ENCODE measurements at regions not wholly inside any gene's neighbourhood (a gene's known extent, or its start where the extent isn't known, plus 50 kb on each side); places are given as distances from the start of the nearest gene placed in this dataset.

DNA sequence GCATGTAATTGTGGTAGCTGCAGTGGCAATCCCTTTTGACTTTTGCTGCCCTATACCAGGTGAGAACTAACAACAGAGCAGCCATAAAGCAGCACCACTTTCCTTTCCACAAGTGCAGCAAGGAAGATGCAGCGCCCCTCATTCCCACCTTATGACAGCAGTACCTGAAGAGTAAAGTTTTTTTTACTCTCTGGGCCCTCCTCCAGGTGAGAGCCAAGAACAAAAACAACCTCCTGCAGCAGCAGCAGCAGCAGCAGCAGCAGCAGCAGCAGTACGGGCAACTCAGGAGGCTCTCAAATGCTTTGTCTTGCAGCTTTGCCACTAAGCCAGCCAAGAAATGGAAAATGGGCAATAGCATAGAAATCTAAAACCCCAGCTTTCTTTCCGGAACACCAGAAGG, 397.5 kb downstream of the FIGN start:
- intact Hi-C loops (cut with micrococcal nuclease; ENCODE audit: unreplicated experiment) = no loop called here
- H3K4me3 Mint-ChIP-seq (ENCODE audit: low read depth, unreplicated experiment) = no peak overlapping the region
- DNase-seq = no peak
- no peaks in the 10 kb centered on the region for H3K9me3 Mint-ChIP-seq (ENCODE audit: low read depth, unreplicated experiment)
- H3K4me1 Mint-ChIP-seq (ENCODE audit: low read depth, unreplicated experiment) = no peaks in the 10 kb centered on the region
- BruUV-seq (replicated peaks) = no TSS peak
- H3K36me3 Mint-ChIP-seq (ENCODE audit: insufficient read depth, unreplicated experiment) = no peaks in the 10 kb centered on the region
- H3K27ac Mint-ChIP-seq (ENCODE audit: unreplicated experiment) = no peak overlapping the region
- CTCF ChIA-PET = no interaction called here
- no peak for TF ChIP-seq CTCF (IDR thresholded peaks at IDR 0.05; ENCODE audit: unreplicated experiment)
- H3K27me3 Mint-ChIP-seq (ENCODE audit: unreplicated experiment) = no peaks in the 10 kb centered on the region

- H3K27me3 Mint-ChIP-seq (ENCODE audit: unreplicated experiment) = no peaks in the 10 kb centered on the region
- no peak overlapping the region for H3K27ac Mint-ChIP-seq (ENCODE audit: unreplicated experiment)
- CTCF ChIA-PET = no interaction called here
- TF ChIP-seq CTCF (IDR thresholded peaks at IDR 0.05; ENCODE audit: unreplicated experiment) = no peak
- no peaks in the 10 kb centered on the region for H3K9me3 Mint-ChIP-seq (ENCODE audit: low read depth, unreplicated experiment)
- H3K4me3 Mint-ChIP-seq (ENCODE audit: low read depth, unreplicated experiment) = no peak overlapping the region
- intact Hi-C loops (cut with micrococcal nuclease; ENCODE audit: unreplicated experiment) = no loop called here
- no peak for DNase-seq
- H3K4me1 Mint-ChIP-seq (ENCODE audit: low read depth, unreplicated experiment) = no peaks in the 10 kb centered on the region
- no peaks in the 10 kb centered on the region for H3K36me3 Mint-ChIP-seq (ENCODE audit: insufficient read depth, unreplicated experiment)
- BruUV-seq (replicated peaks) = no TSS peak
Measured at GRCh38 chr2:163324677-163325076, 411.1 kb downstream of the FIGN start.

DNA sequence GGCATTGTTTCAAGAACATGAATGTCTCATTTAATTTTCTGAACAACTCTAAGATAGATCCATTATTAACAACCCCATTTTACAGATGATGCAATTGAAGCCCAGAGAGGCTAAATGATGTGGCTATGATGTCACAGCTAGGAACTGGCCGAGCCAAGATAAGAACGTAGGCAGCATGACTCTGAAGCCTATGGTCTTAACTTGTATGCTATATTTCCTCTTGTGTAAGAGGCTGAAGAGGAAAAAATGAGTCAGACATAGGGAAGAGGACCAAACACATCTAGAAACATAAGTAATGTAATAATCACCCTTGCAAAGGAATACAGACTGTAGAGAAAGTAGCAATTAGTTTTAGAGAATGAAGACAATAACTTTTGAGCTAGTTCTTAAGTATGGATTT, 416.8 kb downstream of the FIGN start:
- DNase-seq = no peak
- Mint-ChIP-seq H3K36me3 (ENCODE audit: insufficient read depth, unreplicated experiment) (no peaks in the 10 kb centered on the region), H3K27me3 (ENCODE audit: unreplicated experiment) (no peaks in the 10 kb centered on the region), H3K9me3 (ENCODE audit: low read depth, unreplicated experiment) (no peaks in the 10 kb centered on the region), H3K4me3 (ENCODE audit: low read depth, unreplicated experiment) (no peak overlapping the region), H3K27ac (ENCODE audit: unreplicated experiment) (no peak overlapping the region), H3K4me1 (ENCODE audit: low read depth, unreplicated experiment) (no peaks in the 10 kb centered on the region)
- intact Hi-C loops (cut with micrococcal nuclease; ENCODE audit: unreplicated experiment) = no loop called here
- BruUV-seq (replicated peaks) = no TSS peak
- no peak for TF ChIP-seq CTCF (IDR thresholded peaks at IDR 0.05; ENCODE audit: unreplicated experiment)
- CTCF ChIA-PET = no interaction called here

DNA sequence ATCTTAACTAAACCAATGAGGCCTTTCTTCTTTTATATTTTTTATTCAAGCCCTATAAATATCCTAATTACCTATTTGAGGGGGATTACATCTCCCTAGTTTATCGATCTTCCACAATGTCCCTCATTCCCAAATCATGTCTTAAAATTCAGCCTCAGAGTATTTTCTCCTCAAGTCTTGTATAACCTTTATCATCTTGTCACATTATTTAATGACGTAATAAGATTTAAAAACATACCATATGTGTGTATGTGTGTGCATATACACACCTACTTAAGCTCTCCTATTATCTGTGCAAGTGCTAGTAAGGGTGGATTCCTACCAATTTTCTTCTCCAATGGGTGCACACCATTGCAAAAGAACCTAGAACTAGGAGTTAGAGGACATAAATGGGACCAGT, 421.1 kb downstream of the FIGN start:
- H3K9me3 Mint-ChIP-seq (ENCODE audit: low read depth, unreplicated experiment) = no peaks in the 10 kb centered on the region
- DNase-seq = no peak

More for the DNA sequence above, 421.1 kb downstream of the FIGN start:
- intact Hi-C loops (cut with micrococcal nuclease; ENCODE audit: unreplicated experiment) = no loop called here
- no peaks in the 10 kb centered on the region for H3K27me3 Mint-ChIP-seq (ENCODE audit: unreplicated experiment)
- no peak overlapping the region for H3K4me3 Mint-ChIP-seq (ENCODE audit: low read depth, unreplicated experiment)
- no TSS peak for BruUV-seq (replicated peaks)
- TF ChIP-seq CTCF (IDR thresholded peaks at IDR 0.05; ENCODE audit: unreplicated experiment) = no peak
- no peaks in the 10 kb centered on the region for H3K4me1 Mint-ChIP-seq (ENCODE audit: low read depth, unreplicated experiment)
- no peak overlapping the region for H3K27ac Mint-ChIP-seq (ENCODE audit: unreplicated experiment)
- H3K36me3 Mint-ChIP-seq (ENCODE audit: insufficient read depth, unreplicated experiment) = no peaks in the 10 kb centered on the region
- CTCF ChIA-PET = no interaction called here

Measured in Calu3 (cell line).